Neural progenitor cell (in vitro differentiated cells): ENCODE measurements at regions not wholly inside any gene's neighbourhood (a gene's known extent, or its start where the extent isn't known, plus 50 kb on each side); places are given as distances from the start of the nearest gene placed in this dataset.

Source experiments
- DNase-seq: peaks from one replicate; pipeline ENCODE4 v3.0.0-alpha.2; 2016; ENCODE audit warnings: low spot score
- H2AFZ ChIP-seq: fragments of 200-600 bp; sonication (generic); replicated peaks from 2 replicates; pipeline ENCODE4 v1.6.1; 2016; ENCODE audit warnings: antibody characterized with exemption
- H3F3A ChIP-seq: fragments of 200-600 bp; sonication (generic); 2 replicates; pipeline ENCODE4 v1.6.1; 2016; ENCODE audit warnings: antibody characterized with exemption, low read depth
- H3K27ac ChIP-seq: fragments of 200-600 bp; sonication (generic); 2 replicates; pipeline ENCODE4 v1.5.1; 2016; ENCODE audit warnings: mild to moderate bottlenecking
- H3K27me3 ChIP-seq: fragments of 200-600 bp; sonication (generic); 2 replicates; pipeline ENCODE4 v1.6.1; 2016; ENCODE audit warnings: mild to moderate bottlenecking, moderate library complexity
- H3K36me3 ChIP-seq: fragments of 200-600 bp; sonication (generic); 2 replicates; pipeline ENCODE4 v1.5.1; 2016
- H3K4me1 ChIP-seq: fragments of 200-600 bp; sonication (generic); 2 replicates; pipeline ENCODE4 v1.6.1; 2016; ENCODE audit warnings: mixed run types
- H3K4me2 ChIP-seq: fragments of 200-600 bp; sonication (generic); 2 replicates; pipeline ENCODE4 v1.6.1; 2016
- H3K4me3 ChIP-seq: fragments of 200-600 bp; sonication (generic); 2 replicates; pipeline ENCODE4 v1.5.1; 2016
- H3K79me2 ChIP-seq: fragments of 200-600 bp; sonication (generic); 2 replicates; pipeline ENCODE4 v1.6.1; 2016; ENCODE audit warnings: low read depth
- H3K9ac ChIP-seq: fragments of 200-600 bp; sonication (generic); 2 replicates; pipeline ENCODE4 v1.6.1; 2016
- H3K9me3 ChIP-seq: fragments of 200-600 bp; sonication (generic); 2 replicates; pipeline ENCODE4 v1.5.1; 2016; ENCODE audit warnings: low read depth
- H4K20me1 ChIP-seq: fragments of 200-600 bp; sonication (generic); 2 replicates; pipeline ENCODE4 v1.6.1; 2016; ENCODE audit warnings: low read depth
- H3K27ac Mint-ChIP-seq: 3 replicates; pipeline ENCODE4 v1.8.0; 2021; ENCODE audit warnings: mixed read lengths
- H3K27me3 Mint-ChIP-seq: 2 replicates; pipeline ENCODE4 v1.8.0; 2022; ENCODE audit warnings: low read depth, mild to moderate bottlenecking, inconsistent platforms, moderate library complexity, mixed read lengths; ENCODE audit not compliant: insufficient read depth
- H3K36me3 Mint-ChIP-seq: 3 replicates; pipeline ENCODE4 v1.8.0; 2021; ENCODE audit warnings: mixed read lengths
- H3K4me1 Mint-ChIP-seq: 3 replicates; pipeline ENCODE4 v1.8.0; 2021; ENCODE audit warnings: mixed read lengths
- H3K4me3 Mint-ChIP-seq: 3 replicates; pipeline ENCODE4 v1.8.0; 2021; ENCODE audit warnings: mild to moderate bottlenecking, moderate library complexity, mixed read lengths
- H3K9me3 Mint-ChIP-seq: 3 replicates; pipeline ENCODE4 v1.8.0; 2020; ENCODE audit warnings: mixed read lengths
- CTCF ChIP-seq: fragments of 200-600 bp; sonication (generic); IDR thresholded peaks from 2 replicates; pipeline ENCODE4 v1.5.1; 2017; ENCODE audit warnings: antibody characterized with exemption, mild to moderate bottlenecking
- EZH2 ChIP-seq: fragments of 200-600 bp; sonication (generic); IDR thresholded peaks from 2 replicates; pipeline ENCODE4 v1.6.1; 2017; ENCODE audit warnings: antibody characterized with exemption, mild to moderate bottlenecking, moderate library complexity
- EZH2phosphoT487 ChIP-seq: fragments of 200-600 bp; sonication (generic); IDR thresholded peaks from 2 replicates; pipeline ENCODE4 v1.6.1; 2017; ENCODE audit warnings: antibody characterized with exemption

GRCh38 chr18:78918707-78919106 lies 60.9 kb upstream of the SALL3 start:
- DNase-seq = no peak
- no peak overlapping the region for H3K27ac ChIP-seq
- H3F3A ChIP-seq = no peaks in the 10 kb centered on the region
- H3K4me3 ChIP-seq = no peak overlapping the region
- peaks cover 4% of the 10 kb centered on the region for H3K27me3 Mint-ChIP-seq
- no peak overlapping the region for H3K27ac Mint-ChIP-seq
- H3K4me1 Mint-ChIP-seq = no peaks in the 10 kb centered on the region
- H3K4me3 Mint-ChIP-seq = no peak overlapping the region
- no peak overlapping the region for H3K9ac ChIP-seq
- no peaks in the 10 kb centered on the region for H3K79me2 ChIP-seq
- TF ChIP-seq CTCF = no peak
- no peak for TF ChIP-seq EZH2phosphoT487
- no peak for TF ChIP-seq EZH2
- H3K36me3 ChIP-seq = no peaks in the 10 kb centered on the region
- no peaks in the 10 kb centered on the region for H3K4me1 ChIP-seq
- H3K9me3 Mint-ChIP-seq = peaks cover 6% of the 10 kb centered on the region
- no peak overlapping the region for H3K4me2 ChIP-seq
- H4K20me1 ChIP-seq = no peaks in the 10 kb centered on the region
- H3K27me3 ChIP-seq = no peaks in the 10 kb centered on the region
- no peaks in the 10 kb centered on the region for H3K9me3 ChIP-seq
- no peaks in the 10 kb centered on the region for H3K36me3 Mint-ChIP-seq
- H2AFZ ChIP-seq = no peak overlapping the region

GRCh38 chr18:78919956-78920355 lies 59.7 kb upstream of the SALL3 start:
- TF ChIP-seq CTCF (no peak), EZH2 (no peak), EZH2phosphoT487 (no peak)
- no peaks in the 10 kb centered on the region for H4K20me1 ChIP-seq
- H3K79me2 ChIP-seq = no peaks in the 10 kb centered on the region
- no peak overlapping the region for H3K4me3 Mint-ChIP-seq
- no peak overlapping the region for H3K27ac Mint-ChIP-seq
- peaks cover 3% of the 10 kb centered on the region for H3K27me3 Mint-ChIP-seq
- H3K9me3 ChIP-seq = no peaks in the 10 kb centered on the region
- no peak overlapping the region for H3K27ac ChIP-seq
- no peaks in the 10 kb centered on the region for H3K4me1 Mint-ChIP-seq
- H3K36me3 ChIP-seq = no peaks in the 10 kb centered on the region
- H3K9me3 Mint-ChIP-seq = peaks cover 6% of the 10 kb centered on the region
- no peak overlapping the region for H3K4me2 ChIP-seq
- no peak overlapping the region for H3K4me3 ChIP-seq
- H2AFZ ChIP-seq = no peak overlapping the region
- no peaks in the 10 kb centered on the region for H3K4me1 ChIP-seq
- no peaks in the 10 kb centered on the region for H3K36me3 Mint-ChIP-seq
- H3K9ac ChIP-seq = no peak overlapping the region
- H3K27me3 ChIP-seq = no peaks in the 10 kb centered on the region
- DNase-seq = no peak
- no peaks in the 10 kb centered on the region for H3F3A ChIP-seq

GRCh38 chr18:78920456-78921138 lies 59.0 kb upstream of the SALL3 start:
- H3K36me3 Mint-ChIP-seq = no peaks in the 10 kb centered on the region
- H3K9me3 Mint-ChIP-seq = peaks cover 5% of the 10 kb centered on the region
- no peak overlapping the region for H3K9ac ChIP-seq
- peaks cover 3% of the 10 kb centered on the region for H3K27me3 Mint-ChIP-seq
- no peak overlapping the region for H3K4me3 Mint-ChIP-seq
- H3K4me2 ChIP-seq = no peak overlapping the region
- H3K27ac ChIP-seq = no peak overlapping the region
- no peaks in the 10 kb centered on the region for H3K4me1 Mint-ChIP-seq
- H2AFZ ChIP-seq = no peak overlapping the region
- no peaks in the 10 kb centered on the region for H3K9me3 ChIP-seq
- no peaks in the 10 kb centered on the region for H3K4me1 ChIP-seq
- no peak overlapping the region for H3K4me3 ChIP-seq
- no peaks in the 10 kb centered on the region for H3K27me3 ChIP-seq
- no peaks in the 10 kb centered on the region for H3K79me2 ChIP-seq
- no peak for DNase-seq
- H3K27ac Mint-ChIP-seq = no peak overlapping the region
- H3K36me3 ChIP-seq = no peaks in the 10 kb centered on the region
- no peaks in the 10 kb centered on the region for H3F3A ChIP-seq
- H4K20me1 ChIP-seq = no peaks in the 10 kb centered on the region
- TF ChIP-seq EZH2phosphoT487 (no peak), EZH2 (no peak), CTCF (no peak)
